ENCODE measurements at regions not wholly inside any gene's neighbourhood (a gene's known extent, or its start where the extent isn't known, plus 50 kb on each side); places are given as distances from the start of the nearest gene placed in this dataset.
A peak's percentile ranks its signal among the peaks of the same experiment; 100 is the strongest.
"Not testable (repeated sequence)": the region's sequence is repeated elsewhere in the genome, so short reads cannot be mapped to it uniquely, and the experiment has no call there.

DNA sequence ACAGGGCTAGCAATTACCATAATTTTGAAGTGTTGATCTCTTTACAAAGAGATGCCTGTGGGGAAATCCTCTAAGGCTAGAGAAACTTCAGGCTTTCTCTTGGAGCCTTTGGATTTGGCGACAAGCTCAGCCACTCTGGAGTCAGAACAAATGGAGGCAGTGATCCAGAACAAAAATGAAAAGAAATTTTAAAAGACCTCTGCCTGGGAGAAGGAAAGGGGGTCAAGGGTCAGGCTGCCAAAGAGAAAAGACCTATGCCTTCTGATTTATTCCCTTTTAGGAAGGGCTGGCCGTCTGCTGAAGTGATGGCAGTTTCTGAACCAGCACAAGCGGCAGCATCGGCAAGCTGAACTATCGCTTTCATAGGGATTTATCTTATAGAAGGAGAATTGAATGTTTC lies 140.8 kb upstream of the SFRP2 start:
- no peak for DNase-seq

DNA sequence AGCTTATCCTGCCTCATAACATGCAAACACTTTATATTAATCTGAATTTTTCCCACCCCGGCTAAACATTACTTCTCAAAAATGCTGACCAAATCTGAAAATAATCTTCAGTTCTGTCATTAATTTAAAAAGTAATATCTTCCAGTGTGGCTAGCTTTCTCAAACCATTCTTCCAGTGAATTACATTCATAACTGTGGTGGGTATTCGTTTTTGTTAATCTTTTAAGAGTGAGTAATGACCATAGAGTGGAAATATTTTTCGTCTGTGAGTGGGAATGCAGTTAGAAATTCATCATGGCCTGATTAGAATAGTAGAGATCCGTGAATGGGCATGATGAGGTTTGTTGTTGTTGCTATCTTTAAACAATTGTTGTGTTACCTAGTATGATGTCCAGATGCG lies 138.6 kb upstream of the SFRP2 start:
- DNase-seq: no peak

DNA sequence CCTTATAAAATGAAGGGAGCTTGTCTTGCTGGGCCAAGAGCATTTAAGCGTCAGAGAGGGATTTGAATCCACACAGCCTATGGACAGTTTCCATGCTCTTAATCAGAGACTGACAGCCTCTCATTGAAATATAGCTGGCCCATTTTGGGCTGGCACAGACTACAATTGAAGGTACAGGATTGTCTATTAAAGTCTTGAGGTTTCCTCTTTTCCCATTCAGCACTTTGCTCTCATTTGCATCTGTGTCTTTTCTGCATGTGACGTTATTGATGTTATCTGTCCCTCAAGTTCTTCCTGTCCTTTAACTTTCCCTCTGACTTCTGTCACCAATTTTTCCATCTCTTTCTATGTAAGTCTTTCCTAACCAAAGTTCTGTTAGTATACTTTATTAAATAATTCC lies 133.3 kb upstream of the SFRP2 start:
- no peak for DNase-seq

- no peak for DNase-seq
Observed at GRCh38 chr4:153919667-153920066, 130.8 kb upstream of the SFRP2 start.

- DNase-seq: no peak
Observed at GRCh38 chr4:153916273-153916755, 127.4 kb upstream of the SFRP2 start.

DNA sequence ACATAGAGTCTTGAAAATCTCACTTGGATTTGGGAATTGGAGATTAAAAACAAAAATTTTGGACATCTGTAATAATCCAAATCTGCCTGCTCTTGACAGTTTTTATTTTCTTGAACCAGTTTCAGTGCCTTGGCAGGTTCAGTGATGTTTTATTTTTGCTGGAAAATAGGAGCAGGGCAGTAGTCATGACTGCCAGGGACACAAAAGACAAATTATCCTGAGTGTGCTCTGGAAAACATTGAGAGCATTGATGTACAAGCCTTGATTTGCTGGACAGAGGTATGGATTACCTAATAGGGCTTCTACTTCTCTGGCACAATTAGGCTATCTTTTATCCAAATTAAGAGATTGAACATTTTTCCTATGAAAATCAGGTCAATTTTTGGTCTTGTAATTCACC lies 123.4 kb upstream of the SFRP2 start:
- no peak for DNase-seq

GRCh38 chr4:153909672-153910071 lies 120.8 kb upstream of the SFRP2 start:
- DNase-seq: no peak

GRCh38 chr4:153906231-153906630 lies 117.3 kb upstream of the SFRP2 start:
- DNase-seq: no peak

DNA sequence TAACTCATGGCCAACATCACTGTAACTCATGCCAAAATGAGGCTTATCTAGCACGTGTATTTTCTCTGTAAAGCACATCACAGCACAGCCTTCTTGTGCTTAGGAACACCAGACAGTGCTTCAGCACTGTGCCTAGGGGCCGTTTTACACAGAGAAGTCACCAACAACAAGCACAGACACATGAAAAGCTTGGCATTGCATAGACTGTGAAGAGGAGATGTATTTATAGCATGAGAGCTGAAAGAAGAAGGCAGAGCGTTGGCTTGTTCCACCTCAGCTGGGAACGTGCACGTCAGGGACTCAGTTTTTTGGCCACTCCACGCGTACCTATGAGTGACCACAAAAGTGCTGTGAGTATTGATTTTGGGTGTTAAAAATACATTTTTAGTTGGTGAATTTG lies 116.3 kb upstream of the SFRP2 start:
- no peak for DNase-seq

DNA sequence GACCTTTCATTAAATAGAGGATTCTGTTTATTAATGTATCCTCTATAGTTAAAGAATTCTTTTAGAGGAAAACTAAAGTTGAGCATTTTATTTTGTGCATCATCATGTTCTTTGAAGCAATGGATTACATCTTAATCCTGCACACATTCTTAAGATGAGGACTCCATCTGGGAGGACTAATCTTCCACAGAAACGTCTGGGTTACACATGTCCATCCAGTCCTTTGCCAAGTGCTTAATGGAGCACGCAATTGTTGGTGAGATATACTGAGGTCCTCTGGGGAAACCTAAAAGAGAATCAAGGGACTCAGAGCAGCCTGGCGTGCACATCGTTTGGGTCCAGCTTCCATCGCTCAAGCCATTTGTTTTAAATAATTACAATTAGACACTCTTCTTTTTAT lies 115.1 kb upstream of the SFRP2 start:
- no peak for DNase-seq

- DNase-seq: no peak
Observed at GRCh38 chr4:153901220-153901619, 112.3 kb upstream of the SFRP2 start.

DNA sequence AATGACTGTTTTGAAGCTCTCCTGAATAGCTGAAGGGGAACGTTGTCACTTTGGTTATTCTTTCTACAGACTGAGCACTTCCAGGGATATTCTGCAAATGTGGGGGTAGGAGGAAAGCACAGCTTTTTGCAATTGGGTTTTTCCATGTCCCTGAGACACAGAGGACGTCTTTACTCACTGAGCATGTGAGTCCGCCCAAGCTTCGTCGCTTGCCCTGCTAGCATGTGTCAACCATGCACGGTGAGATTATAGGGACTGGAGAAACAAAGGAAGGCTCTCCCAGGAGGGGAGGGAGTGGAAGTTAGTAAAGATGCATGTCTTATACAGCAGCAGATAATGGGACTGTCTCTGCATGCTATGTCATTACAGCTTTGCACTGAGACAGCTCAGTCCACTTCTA lies 111.5 kb upstream of the SFRP2 start:
- no peak for DNase-seq

GRCh38 chr4:153890761-153891160 lies 101.9 kb upstream of the SFRP2 start:
- DNase-seq: peak in 1 of 3 experiments; percentile 5

DNA sequence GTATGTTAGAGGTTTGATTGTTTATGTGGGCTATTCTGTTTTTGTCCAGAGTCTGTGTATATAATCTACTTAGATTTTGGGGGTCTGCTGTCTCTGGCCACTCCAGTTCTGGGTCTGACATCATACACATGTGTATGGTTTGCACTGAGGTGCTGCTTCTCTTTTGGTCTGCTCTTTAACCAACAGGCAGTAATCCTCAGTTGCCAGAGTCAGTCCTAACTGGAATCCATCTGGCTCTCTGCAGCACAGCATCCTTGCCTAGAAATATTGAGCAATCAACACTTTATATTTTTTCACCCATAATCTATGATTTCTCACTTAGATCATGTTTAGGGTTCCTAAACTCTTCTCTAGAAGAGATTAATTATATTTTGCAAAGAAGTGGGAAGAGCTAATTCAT lies 98.3 kb upstream of the SFRP2 start:
- no peak for DNase-seq

GRCh38 chr4:153884325-153884724 lies 95.4 kb upstream of the SFRP2 start:
- DNase-seq: no peak

GRCh38 chr4:153880983-153881382 lies 92.1 kb upstream of the SFRP2 start:
- no peak for DNase-seq

- no peak for DNase-seq
Observed at GRCh38 chr4:153877898-153878297, 89.0 kb upstream of the SFRP2 start.

GRCh38 chr4:153873741-153874140 lies 84.9 kb upstream of the SFRP2 start:
- no peak for DNase-seq

GRCh38 chr4:153866766-153867165 lies 77.9 kb upstream of the SFRP2 start:
- not testable (repeated sequence) for DNase-seq

DNA sequence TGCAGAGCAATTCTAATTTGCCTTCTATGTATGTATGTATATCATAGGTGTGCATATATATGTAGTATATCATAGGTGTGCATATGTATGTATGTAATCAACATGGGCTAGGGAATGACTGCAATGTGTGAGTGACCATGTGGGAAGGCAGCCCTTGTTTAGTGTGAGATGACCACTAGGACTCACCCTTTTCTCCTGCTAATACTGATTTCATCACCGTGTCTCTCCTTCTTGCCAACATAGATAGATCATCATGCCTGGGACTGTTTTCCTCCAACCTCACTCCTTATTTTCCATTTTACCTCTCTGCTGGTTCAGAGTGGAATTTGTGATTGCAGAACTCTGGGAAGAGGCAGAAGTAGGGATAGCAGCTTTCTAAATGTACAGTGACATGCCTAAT lies 63.6 kb upstream of the SFRP2 start:
- no peak for DNase-seq

- DNase-seq: peak in 2 of 3 experiments; percentile 13 to 69
Observed at GRCh38 chr4:153850533-153851280, 61.8 kb upstream of the SFRP2 start.

- no peak for DNase-seq
Observed at GRCh38 chr4:153844144-153844543, 55.3 kb upstream of the SFRP2 start.
